Ishikawa (cell line): ENCODE measurements at regions not wholly inside any gene's neighbourhood (a gene's known extent, or its start where the extent isn't known, plus 50 kb on each side); places are given as distances from the start of the nearest gene placed in this dataset.

Experiments used
- EP300 ChIP-seq: IDR thresholded peaks from 2 replicates; pipeline ENCODE4 v1.6.1; 2012; ENCODE audit warnings: borderline replicate concordance
- MAX ChIP-seq: IDR thresholded peaks from 2 replicates; pipeline ENCODE4 v1.6.1; 2012
- TCF12 ChIP-seq: IDR thresholded peaks from 2 replicates; pipeline ENCODE4 v1.6.1; 2012; ENCODE audit warnings: low read depth
- TEAD4 ChIP-seq: IDR thresholded peaks from 2 replicates; pipeline ENCODE4 v1.6.1; 2012
- YY1 ChIP-seq: IDR thresholded peaks from 2 replicates; pipeline ENCODE4 v1.6.1; 2012; ENCODE audit warnings: low read depth

GRCh38 chrX:23228950-23229448 is 105.7 kb upstream of the PTCHD1 start:
- no peak for TF ChIP-seq EP300
- no peak for TF ChIP-seq MAX
- TF ChIP-seq TCF12: no peak
- TF ChIP-seq YY1: no peak
- TF ChIP-seq TEAD4: no peak
